LNCaP clone FGC (cell line): ENCODE measurements at regions not wholly inside any gene's neighbourhood (a gene's known extent, or its start where the extent isn't known, plus 50 kb on each side); places are given as distances from the start of the nearest gene placed in this dataset.

Experiments used
- DNase-seq: peaks from one replicate; pipeline ENCODE4 v3.0.0-alpha.2; 2011; ENCODE audit warnings: low read depth
- H3K4me3 ChIP-seq: 2 replicates; pipeline ENCODE4 v1.5.1; 2011; ENCODE audit warnings: mild to moderate bottlenecking, low read depth, low read length, control low read depth
- CTCF ChIP-seq: IDR thresholded peaks from 2 replicates; pipeline ENCODE4 v1.5.1; 2012; ENCODE audit warnings: mild to moderate bottlenecking; ENCODE audit not compliant: control insufficient read depth, insufficient read depth; ENCODE audit errors: extremely low read depth

GRCh38 chr2:19775315-19775714 is 126.5 kb downstream of the TTC32 start:
- DNase-seq, result no peak
- no peak for TF ChIP-seq CTCF
- H3K4me3 ChIP-seq, result no peak overlapping the region

- no peak overlapping the region for H3K4me3 ChIP-seq
- TF ChIP-seq CTCF, result no peak
- no peak for DNase-seq
Measured at GRCh38 chr2:19774805-19775176, 127.0 kb downstream of the TTC32 start.

GRCh38 chr2:19772981-19773380 is 128.8 kb downstream of the TTC32 start:
- no peak for TF ChIP-seq CTCF

GRCh38 chr2:19769513-19769912 is 132.3 kb downstream of the TTC32 start:
- H3K4me3 ChIP-seq, result no peak overlapping the region
- TF ChIP-seq CTCF, result peak; percentile 35
- DNase-seq, result no peak

More at GRCh38 chr2:19772981-19773380, 128.8 kb downstream of the TTC32 start:
- DNase-seq, result no peak
- no peak overlapping the region for H3K4me3 ChIP-seq

GRCh38 chr2:19767899-19768298 is 133.9 kb downstream of the TTC32 start:
- TF ChIP-seq CTCF, result no peak
- DNase-seq, result no peak
- H3K4me3 ChIP-seq, result no peak overlapping the region

- no peak for DNase-seq
- H3K4me3 ChIP-seq, result no peak overlapping the region
- TF ChIP-seq CTCF, result no peak
Measured at GRCh38 chr2:19764998-19765397, 136.8 kb downstream of the TTC32 start.

GRCh38 chr2:19763731-19764130 is 138.1 kb downstream of the TTC32 start:
- no peak overlapping the region for H3K4me3 ChIP-seq
- no peak for DNase-seq
- no peak for TF ChIP-seq CTCF
